ENCODE measurements at regions not wholly inside any gene's neighbourhood (a gene's known extent, or its start where the extent isn't known, plus 50 kb on each side); places are given as distances from the start of the nearest gene placed in this dataset.

DNA sequence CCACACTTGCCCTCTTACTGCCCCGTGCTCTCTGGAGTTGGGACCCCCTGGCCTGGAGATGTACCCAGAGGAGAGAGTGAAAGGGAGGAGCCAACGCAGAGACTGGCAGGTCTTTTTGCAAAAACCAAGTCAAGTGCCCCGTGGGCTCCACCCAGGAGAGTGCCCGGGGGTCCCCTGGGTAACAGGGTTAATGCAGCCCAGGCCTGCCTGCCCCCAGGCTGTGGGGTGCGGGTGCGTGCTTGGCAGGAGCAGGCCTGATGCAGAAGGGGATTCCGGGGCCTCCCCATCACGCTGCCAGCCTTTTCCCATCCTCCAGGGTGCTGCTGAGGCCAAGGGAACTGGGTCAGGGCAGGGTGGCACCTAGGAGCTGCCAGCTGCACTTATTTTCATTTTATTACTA lies 184.4 kb downstream of the ERMARD start:
- DNase-seq, result no peak

DNA sequence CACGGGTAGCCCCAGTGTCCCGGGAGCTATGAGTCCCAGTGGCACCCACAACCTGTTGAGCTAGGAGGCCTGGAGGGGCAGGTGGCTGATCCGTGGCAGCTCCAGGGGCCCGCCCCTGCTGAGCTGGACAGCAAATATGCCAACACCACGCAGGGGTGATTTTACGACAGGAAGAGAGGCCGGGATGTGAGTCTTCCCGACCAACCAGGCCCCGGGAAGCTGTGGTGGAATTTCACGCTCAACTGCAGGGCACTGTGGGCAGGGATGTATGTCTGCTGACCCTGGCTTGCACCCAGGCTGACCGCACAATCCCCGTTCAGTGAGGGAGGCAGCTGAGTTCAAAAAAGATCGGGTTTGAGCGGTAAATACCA lies 183.9 kb downstream of the ERMARD start:
- no peak for DNase-seq

DNA sequence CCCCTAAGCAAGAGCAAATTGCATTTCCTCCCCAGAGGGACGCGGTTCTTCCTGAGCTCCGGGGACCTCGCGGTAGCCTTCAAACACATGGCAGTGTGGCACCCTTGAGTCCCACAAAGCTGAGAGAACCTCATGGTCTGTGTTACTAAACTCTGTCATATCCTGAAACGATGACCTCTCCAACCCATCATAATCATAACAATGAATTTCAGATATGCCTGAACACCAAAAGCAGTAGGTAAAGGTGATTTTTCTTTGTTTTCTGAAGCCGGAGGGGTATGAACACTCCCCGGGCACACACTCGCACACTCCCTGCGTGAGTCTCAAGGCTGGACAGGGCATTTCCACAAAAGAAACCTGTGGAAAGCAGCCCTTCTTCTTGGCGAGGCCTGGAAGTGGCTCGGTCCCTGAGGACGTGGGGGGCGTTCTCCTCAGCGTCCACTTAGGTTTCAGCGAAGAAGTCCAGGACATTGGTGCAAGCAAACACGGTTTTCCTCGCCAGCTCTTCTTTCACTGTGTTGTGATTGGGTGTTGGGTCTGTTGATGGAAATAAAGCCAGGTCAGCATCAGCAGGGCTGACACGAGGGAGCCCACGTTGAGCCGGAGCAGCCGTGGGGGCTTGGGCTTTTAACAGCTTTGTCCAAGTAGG lies 183.4 kb downstream of the ERMARD start:
- no peak for DNase-seq

DNA sequence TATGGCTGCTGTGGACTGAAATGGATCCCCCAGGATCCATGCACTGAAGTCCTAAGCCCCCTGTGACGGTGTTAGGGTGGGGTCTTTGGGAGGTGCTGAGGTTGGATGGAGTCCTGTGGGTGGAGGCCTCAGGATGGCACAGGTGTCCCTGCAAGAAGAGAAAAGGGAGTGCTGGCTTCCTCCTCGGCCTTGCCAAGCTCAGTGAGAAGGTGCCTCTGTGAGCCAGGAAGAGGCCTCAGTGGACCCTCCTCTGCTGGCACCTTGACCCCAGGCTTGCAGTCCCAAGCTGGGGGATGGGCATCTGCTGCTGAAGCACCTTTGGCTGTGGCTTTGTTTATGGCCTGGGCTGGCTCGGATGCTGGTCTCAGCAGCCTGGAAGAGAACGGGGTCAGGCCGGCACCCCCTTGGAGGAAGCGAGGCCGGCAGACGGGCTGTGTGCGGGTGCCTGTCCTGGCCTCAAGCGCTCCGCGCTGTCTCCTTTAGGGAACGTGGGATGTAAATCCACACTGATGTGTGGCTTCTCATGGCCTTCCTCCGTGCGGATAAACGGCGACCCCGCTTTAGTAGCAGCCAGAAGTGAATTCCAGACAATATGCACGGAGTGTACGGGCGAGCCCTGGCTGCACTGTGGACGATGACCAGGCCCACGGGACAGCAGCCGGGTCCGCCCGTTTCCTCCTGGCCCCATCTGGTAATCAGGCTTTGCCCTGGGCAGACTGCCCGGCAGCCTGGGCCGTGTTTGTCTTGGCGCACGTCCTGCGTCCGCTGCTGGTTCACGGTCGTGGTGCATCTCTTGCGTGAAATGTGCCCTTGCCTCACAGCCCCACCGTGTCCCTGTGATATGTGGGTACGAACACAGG lies 182.6 kb downstream of the ERMARD start:
- DNase-seq, result peak in 3 of 51 donors; percentile 6 to 29 (median 11)

DNA sequence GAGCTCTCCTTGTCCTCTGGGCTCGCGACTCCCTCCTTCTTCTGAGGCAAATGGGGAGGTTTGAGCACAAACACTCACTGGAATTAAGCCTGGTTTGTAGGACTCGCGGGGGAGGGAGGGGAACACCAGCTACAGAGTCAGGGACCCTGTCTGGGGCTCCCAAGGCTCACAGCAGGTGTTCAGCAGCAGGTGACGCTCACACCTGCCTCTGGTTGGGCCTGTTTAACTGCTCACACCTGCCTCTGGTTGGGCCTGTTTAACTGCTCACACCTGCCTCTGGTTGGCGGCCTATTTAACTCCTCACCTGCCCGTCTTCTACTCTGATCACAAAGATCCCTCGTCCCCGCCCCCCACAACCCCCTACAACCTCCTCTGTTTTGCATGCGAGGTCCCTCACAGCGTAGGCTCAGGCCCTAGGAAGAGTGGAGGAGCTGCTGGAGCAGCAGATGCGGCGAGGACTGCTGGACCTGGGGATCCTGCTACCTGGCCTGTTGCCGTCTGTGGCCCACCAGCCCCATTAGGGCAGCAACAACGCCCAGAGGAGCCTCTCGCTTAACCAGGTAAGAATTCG lies 181.9 kb downstream of the ERMARD start:
- DNase-seq, result no peak

DNA sequence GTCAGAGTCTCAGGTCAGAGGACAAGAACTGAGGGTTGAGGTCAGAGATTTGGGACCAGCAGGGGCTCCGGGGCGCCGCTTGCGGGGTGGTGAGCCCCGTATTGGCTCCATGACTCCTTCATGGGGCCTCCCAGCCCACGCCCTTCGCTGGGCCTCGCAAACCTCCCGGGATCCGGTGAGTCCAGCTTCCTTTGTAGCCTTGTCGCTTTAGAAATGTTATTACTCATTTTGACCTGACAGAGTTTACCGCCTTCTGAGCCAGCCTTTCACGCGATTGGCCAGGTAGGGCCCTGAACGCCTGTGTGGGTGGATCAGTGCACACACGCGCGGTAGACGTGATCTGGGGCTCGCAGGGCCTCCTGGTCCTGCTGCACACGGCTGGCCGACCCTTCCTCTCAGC lies 181.1 kb downstream of the ERMARD start:
- no peak for DNase-seq

DNA sequence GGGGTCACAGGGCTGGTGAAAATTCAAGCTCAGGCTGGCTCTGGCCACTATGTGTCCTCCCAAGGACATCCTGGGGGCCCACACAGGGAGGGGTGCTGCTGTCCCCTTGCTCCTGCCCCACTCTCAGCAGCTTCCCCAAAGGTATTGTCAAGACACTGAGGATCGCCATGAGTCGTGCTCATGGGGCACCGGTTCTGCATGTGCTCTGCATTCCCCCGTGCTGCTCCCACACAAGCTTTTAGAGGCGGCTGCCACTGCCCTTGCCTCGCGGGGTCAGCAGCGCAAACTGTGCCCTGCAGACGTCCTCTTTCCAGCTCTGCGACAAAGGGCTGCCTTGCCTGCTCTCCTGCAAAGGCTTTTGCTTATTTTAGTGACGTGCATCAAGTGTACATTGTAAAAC lies 179.8 kb downstream of the ERMARD start:
- no peak for DNase-seq

DNA sequence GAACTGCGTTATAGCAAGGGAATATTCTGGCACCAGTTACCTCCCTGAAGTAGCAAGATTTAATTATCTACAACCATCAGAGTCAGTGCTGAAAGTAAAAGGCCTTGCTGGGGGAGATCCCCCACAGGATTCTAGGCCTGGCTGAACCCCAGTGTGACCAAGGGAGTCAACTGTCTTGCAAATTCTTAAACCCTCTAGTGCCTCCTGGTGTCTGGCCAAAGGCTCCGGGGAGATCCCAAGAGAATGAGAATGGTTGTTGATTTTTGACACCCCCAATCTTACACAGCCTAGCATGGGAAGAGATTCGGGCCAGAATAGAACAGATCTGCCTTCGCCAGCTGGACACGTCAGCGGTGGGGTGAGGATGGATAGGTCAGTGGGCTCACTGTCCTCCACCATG lies 179.4 kb downstream of the ERMARD start:
- no peak for DNase-seq

DNA sequence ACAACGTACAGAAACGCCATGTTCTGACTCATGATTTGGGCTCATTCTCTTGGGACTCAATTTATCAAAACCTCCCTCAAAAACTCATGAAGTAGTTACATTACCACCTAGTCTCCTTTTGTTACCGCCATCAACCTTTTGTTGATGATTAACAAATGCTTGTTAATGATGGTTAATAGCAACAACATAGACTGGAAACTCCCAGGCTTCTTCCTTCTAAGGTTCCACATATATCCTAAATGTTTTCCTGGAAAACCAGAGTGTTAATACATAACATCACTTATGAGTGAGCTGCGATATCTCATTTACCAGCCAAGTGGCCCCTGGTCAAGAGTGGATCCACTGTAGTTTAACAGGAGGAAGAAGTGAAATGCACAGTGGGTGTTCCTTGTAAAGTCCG lies 176.3 kb downstream of the ERMARD start:
- no peak for DNase-seq

DNA sequence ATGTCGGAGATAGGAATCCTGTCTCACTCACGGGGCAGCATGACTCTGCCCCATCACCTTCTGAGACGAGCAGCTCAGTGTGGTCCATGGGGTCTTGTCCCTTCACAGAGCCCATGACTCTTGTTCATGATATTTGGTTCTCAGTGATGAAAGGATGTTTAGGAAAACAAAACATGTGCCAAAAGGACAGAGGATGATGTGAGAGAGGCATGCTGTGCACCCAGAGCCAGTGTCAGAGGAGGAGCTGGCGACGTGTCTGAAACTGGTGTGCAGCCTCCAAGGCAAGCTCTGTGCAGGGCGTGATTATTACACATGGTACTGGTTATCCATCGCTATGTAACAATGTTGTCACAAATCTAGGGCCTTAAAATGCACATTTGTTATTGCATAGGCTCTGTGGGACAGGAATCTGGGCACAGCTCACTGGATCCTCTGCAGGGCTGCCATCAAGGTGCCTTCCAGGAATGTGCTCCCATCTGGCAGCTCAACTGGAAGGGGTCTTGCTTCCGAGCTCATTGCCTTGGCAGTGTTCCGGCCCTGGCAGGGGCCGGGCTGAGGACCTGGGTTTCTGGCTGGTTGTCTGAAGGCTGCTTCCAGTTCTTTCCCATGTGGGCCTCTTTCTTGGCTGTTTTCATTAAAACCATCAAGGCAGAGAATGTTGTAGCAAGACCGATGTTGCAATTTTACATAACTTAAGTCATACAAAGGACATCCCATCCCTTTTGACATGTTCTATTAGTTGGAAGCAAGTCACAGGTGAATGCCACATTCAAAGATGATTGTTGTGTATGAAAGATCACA lies 175.4 kb downstream of the ERMARD start:
- no peak for DNase-seq

DNA sequence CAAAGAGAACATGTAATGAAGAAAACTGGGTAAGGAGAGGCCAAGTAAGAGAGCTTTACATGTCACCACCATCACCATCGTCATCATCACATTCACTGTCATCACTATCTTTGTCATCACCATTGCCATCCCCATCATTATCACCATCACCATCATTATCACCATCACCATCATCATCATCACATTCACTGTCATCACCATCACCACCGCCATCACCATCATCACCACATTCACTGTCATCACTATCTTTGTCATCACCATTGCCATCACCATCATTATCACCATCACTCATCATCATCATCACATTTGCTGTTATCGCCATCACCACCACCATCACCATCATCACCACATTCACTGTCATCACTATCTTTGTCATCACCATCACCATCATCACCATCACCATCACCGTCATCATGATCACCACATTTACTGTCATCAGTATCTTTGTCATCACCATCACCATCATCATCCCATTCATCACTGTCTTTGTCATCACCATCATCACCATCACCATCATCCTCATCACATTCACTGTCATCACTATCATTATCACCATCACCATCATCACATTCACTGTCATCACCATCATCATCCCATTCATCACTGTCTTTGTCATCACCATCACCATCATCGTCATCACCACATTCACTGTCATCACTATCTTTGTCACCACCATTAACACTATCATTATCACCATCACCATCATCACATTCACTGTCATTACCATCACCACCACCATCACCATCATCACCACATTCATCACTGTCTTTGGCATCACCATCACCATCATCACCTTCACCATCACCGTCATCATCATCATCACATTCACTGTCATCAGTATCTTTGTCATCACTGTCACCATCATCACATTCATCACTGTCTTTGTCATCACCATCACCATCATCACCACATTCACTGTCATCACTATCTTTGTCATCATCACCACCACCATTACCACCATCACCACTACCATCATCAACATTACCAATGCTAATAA lies 172.3 kb downstream of the ERMARD start:
- DNase-seq, result no peak

DNA sequence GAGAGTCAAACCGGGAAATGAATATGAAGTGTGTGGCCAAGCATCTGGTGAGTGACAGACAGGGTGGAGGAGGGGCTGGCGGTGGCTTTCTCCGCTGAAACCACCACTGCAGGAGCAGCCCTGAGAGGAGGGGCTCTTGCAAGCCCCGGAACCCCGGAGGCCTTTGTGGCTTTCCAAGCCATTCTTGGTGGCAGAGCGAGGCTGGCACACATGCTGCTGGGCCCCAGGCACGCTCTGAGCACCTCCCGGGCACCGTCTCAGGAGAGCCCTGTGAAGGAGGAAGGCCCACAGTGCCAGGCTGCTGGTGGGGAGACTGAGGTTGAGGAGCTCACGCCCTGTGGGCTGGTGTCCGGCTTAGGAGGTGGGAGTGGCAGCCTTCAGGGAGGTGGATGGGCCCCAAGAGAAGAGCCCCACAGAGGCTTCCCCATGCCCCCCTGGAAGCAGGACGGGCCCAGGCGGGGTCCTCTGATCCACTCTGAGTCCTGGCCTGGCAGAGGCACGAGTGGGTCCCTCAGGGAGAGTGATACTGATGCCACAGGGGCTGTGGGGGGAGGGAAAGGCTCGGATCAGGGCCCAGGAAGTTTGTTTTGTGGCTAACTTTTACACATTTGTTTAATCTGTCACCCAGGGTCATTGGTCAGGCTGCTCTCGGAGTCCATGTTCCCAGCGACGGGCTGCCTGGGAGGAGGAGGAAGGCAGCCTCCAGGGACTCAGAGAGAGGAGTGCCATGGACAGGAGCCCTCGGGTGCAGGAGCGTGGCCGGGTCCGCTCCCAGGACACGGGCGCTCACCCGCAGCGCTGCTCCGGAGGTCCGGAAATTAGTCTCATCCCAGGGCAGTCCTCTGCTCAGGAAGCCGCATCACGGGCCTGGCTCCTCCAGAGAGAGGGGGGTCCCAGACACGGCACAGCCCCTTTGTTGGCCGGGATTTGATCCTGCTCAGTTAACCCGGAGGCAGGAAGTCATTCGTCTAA lies 170.7 kb downstream of the ERMARD start:
- no peak for DNase-seq

DNA sequence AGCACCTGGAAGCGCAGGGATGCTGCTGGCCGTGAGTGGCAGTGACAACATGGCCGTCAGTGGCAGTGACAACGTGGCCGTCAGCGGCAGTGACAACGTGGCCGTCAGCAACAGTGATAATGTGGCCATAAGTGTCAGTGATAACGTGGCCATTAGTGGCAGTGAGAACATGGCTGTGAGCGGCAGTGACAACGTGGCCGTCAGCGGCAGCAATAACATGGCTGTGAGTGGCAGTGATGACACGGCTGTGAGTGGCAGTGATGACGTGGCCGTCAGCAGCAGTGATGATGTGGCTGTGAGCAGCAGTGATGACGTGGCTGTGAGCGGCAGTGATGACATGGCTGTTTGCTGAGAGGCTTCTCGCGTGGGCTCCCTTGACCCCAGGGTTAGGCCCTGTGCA lies 169.8 kb downstream of the ERMARD start:
- no peak for DNase-seq

DNA sequence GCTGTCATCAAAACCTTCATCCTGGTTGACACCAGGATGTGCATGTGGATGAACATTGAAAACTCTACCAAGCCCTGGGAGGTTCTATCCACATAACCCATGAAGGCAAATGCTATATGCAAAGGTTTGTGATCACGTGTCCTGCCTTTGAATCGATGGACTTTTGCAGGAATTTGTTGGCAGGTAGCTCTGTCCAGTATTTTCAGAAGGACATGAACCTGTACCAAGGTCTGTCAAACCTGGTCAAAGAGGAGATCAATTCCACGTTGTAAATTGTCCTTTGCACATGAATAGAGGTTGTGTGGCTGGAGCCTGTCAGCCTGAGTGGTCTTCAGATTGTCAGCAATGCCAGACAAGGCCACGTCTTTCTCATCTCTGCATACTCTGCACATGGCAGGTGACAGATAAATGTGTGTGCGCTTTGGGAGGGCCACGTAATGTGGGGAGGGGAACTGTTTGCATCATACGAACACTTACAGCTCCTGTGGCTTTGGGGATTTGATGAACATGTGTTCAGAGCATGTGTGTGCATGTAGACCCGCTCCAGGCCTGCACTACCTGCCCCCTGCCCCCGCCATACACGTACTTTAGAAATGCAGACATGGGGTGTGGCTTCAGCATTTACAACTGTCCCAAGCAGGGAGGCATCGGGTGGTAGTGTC lies 169.1 kb downstream of the ERMARD start:
- DNase-seq, result no peak

DNA sequence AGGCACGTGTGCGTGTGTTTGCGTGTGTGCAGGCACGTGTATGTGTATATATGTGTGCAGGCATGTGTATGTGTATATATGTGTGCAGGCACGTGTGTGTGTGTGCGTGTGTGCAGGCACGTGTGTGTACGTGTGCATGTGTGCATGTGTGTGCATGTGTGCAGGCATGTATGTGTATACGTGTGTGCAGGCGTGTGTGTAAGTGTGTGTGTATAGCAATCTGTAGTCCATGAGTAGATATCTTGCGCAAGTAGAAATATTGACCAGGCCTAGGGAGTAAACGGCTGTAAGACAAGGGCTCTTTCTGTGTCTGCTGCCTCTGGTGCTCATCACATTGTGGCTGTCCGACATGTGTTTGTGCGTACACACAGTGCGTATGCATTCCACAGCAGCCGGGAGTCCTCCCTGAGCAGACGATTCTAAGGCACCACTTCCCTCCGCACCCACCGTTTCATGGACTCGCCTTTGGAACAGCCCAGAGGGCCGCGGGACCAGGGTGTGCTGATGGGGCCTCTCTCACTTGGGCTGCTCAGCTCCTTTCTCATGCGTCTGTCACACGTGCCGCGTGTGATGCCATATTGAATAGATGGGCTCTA lies 167.6 kb downstream of the ERMARD start:
- DNase-seq, result no peak

DNA sequence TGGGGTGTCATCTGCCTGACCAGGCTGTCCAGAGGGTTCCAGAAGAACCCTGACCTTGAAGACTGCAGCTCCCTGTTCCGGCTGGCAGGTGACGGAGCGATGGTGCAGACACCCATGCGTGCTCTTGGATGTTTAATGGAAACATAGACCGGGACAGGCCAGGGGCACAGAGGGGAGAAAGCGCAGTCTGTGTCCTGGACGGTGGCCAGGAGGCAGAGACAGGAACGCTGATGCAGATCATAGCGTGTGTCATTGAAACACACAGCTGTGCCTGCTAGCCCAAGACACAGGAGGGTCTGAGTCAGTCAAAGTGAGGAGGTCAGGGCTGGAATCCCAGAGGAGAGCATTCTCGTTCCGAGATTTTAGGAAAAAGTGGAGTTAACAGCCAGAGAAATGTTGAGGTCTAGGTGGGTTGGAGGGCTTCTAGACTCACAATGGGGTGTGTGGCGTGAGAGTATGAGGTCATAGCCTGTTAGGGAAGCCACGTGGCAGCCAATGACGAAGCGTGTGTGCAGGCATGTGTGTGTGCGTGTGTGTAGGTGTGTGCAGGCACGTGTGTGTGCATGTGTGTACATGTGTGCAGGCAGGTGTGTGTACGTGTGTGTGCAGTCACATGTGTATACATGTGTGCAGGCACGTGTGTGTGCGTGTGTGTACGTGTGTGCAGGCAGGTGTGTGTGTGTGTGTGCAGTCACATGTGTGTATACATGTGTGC lies 167.0 kb downstream of the ERMARD start:
- DNase-seq, result no peak

DNA sequence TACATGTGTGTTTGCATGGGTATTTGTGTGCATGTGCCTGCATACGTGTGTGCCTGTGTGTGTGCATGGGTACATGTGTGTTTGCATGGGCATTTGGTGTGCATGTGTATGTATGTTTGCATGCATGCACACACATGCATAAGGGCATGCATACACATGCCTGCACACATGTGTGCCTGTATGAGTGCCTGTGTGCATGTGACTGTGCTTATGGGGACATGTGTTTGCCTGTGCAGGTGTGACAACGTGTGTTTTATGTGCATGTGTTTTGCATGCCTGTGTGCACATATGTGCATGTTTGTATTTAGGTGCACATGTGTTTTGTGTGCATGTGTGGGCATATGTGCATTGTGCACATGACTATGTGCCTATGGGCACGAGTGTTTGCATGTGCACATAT lies 165.7 kb downstream of the ERMARD start:
- DNase-seq, result no peak
